Fibroblast of gingiva (primary cell): ENCODE measurements at regions not wholly inside any gene's neighbourhood (a gene's known extent, or its start where the extent isn't known, plus 50 kb on each side); places are given as distances from the start of the nearest gene placed in this dataset.
A peak's percentile ranks its signal among the peaks of the same experiment; 100 is the strongest.

Experiments used
- DNase-seq: peaks from one replicate; pipeline ENCODE4 v3.0.0-alpha.2; 2011; ENCODE audit warnings: low read depth

GRCh38 chr13:86946734-86947133 is 724.4 kb upstream of the SLITRK5 start:
- no peak for DNase-seq

GRCh38 chr13:86954341-86954740 is 716.8 kb upstream of the SLITRK5 start:
- no peak for DNase-seq

- peak; percentile 16 for DNase-seq
Measured at GRCh38 chr13:86960876-86961275, 710.3 kb upstream of the SLITRK5 start.

GRCh38 chr13:86974251-86974994 is 696.7 kb upstream of the SLITRK5 start:
- DNase-seq = no peak

- DNase-seq = no peak
Measured at GRCh38 chr13:86974995-86975328, 696.2 kb upstream of the SLITRK5 start.

GRCh38 chr13:86976521-86977324 is 694.4 kb upstream of the SLITRK5 start:
- DNase-seq = no peak

- DNase-seq = no peak
Measured at GRCh38 chr13:86986448-86986847, 684.7 kb upstream of the SLITRK5 start.

- no peak for DNase-seq
Measured at GRCh38 chr13:86992251-86992650, 678.9 kb upstream of the SLITRK5 start.

- no peak for DNase-seq
Measured at GRCh38 chr13:87003265-87003664, 667.9 kb upstream of the SLITRK5 start.

GRCh38 chr13:87005511-87005910 is 665.7 kb upstream of the SLITRK5 start:
- DNase-seq = no peak

GRCh38 chr13:87035526-87035925 is 635.6 kb upstream of the SLITRK5 start:
- DNase-seq = no peak

GRCh38 chr13:87042946-87043345 is 628.2 kb upstream of the SLITRK5 start:
- no peak for DNase-seq

GRCh38 chr13:87052731-87053130 is 618.4 kb upstream of the SLITRK5 start:
- no peak for DNase-seq

GRCh38 chr13:87057807-87058520 is 613.2 kb upstream of the SLITRK5 start:
- DNase-seq = peak; percentile 38

GRCh38 chr13:87058786-87059329 is 612.3 kb upstream of the SLITRK5 start:
- no peak for DNase-seq

- no peak for DNase-seq
Measured at GRCh38 chr13:87078947-87079795, 592.0 kb upstream of the SLITRK5 start.

- DNase-seq = no peak
Measured at GRCh38 chr13:87080100-87080779, 590.9 kb upstream of the SLITRK5 start.

GRCh38 chr13:87084192-87084591 is 587.0 kb upstream of the SLITRK5 start:
- DNase-seq = no peak

GRCh38 chr13:87087741-87088140 is 583.4 kb upstream of the SLITRK5 start:
- DNase-seq = no peak

GRCh38 chr13:87089391-87089790 is 581.8 kb upstream of the SLITRK5 start:
- peak; percentile 68 for DNase-seq

GRCh38 chr13:87093399-87093798 is 577.8 kb upstream of the SLITRK5 start:
- no peak for DNase-seq
